HG03442 (cell line): ENCODE measurements at regions not wholly inside any gene's neighbourhood (a gene's known extent, or its start where the extent isn't known, plus 50 kb on each side); places are given as distances from the start of the nearest gene placed in this dataset.

Experiments
- ATAC-seq: cut with Tn5 transposase; IDR thresholded peaks from one replicate; pipeline ENCODE4 v1.9.1; 2021; ENCODE audit warnings: mild to moderate bottlenecking, moderate library complexity; ENCODE audit not compliant: unreplicated experiment

GRCh38 chr22:47567126-47568090 is 805.0 kb downstream of the TBC1D22A start:
- no peak for ATAC-seq

DNA sequence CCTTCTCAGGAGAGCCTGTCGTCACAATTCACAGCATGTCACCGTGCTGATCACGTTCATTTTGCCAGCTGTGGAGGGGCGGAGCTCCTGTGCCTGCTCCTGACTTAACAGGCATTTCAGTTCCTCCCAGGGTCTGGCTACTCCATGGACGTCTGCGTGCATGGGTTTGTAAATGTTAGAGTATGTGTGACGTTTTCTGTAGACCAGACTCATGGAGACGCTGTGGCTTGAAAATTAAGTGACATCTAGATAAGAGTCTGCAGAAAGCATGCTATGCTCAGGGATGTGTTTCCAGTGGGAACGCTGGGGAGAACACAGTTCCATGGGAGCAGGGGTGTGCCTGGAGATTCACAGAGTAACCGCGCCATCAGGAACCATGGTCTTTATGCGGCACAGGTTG is 804.0 kb downstream of the TBC1D22A start:
- ATAC-seq: no peak

- no peak for ATAC-seq
Observed at GRCh38 chr22:47565607-47566006, 803.2 kb downstream of the TBC1D22A start.

GRCh38 chr22:47564651-47565434 is 802.4 kb downstream of the TBC1D22A start:
- ATAC-seq: no peak

DNA sequence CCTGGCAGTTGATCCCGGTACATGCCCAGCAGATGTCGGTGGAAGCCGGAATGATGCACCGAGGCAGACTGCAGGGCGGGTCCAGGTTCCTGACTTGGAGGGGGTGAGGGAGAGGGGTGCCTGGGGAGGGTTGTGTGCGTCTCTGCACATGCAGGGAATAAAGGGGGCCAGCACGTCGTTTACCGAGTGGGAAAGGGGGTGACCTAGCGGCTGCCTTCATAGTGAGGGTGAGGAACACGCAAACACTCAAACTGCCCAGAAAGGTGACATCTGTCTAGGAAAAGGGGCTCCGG is 801.7 kb downstream of the TBC1D22A start:
- ATAC-seq: no peak

- no peak for ATAC-seq
Observed at GRCh38 chr22:47563406-47564157, 801.1 kb downstream of the TBC1D22A start.

- ATAC-seq: no peak
Observed at GRCh38 chr22:47561766-47562165, 799.3 kb downstream of the TBC1D22A start.

DNA sequence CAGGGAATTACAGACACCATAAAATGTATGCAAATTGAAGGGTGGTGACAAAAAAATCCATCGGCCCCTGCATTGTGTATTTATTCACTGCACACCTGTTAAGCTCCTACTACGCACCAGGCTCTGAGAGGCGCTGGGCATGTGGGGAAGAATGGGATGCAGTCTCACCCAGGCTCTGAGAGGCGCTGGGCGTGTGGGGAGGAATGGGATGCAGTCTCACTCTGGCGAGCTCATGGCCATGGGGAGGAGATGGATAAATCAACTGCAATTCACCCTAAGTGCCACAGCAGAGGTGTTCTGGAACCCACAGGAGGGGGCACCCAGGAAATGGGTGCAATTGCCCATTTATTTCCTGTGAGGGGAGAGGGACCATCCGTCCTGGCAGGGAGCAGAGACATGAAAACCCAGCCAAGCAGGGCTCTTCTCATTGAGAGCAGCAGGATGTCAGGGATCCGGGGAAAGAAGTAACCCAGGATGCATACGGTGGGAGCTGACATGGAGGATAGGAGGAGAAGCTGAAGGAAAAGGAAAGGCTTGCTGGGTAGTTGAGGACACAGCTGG is 798.7 kb downstream of the TBC1D22A start:
- no peak for ATAC-seq

DNA sequence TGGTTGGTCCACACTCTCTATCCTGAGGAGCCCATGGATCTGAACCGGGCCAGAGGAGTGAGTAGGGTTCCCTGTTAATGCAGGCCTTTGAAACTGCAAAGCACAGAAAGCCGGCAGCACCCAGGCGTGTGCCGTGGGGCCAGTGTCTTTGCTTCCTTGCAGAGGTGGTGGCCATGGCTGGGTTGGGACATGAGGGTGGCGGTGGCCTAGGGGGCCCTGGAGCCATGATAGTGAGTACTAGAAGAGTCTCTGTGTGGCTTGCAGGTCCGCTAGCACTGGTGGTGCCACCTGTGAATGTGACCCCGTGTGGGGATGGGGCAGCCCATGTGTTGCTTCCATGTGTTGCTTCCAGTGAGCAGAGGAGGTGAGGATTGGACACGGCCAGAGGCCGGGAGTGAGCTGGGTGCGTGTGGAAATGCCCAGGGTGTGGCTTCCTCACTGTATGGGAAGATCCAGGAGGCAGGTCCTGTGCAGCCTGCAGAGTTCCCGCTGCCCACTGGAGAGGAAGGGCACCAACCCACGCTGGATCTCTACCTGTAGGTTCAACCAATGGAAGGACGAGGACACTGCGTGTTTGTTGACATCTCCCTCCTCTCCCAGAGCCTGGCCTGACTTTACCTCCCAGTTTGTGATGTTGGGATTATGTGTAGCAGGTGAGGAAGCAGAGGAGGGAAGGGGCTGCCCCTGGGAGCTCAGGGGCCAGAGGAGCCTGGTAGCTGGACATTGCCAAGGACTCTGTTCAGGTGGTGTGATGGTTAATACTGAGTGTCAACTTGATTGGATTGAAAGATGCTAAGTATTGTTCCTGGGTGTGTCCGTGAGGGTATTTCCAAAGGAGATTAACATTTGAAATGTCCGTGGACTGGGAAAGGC is 796.6 kb downstream of the TBC1D22A start:
- no peak for ATAC-seq

DNA sequence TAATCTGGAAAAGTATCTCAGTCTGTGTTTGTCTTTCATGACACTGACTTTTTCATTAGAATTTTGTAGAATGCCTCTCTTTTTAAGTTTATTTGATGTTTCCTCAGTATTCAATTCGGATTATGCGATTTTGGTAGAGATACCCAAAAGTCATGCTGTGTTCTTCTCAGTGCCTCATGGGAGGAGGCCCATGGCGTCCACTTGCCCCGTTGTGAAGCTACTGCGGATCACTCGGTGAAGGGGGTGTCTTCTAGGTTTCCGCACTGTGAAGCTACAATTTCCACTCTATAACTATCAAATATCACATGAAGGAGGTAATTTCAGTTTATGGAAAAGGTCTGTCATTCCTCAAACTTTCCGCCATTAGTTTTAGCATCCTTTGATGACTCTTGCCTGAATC is 794.0 kb downstream of the TBC1D22A start:
- no peak for ATAC-seq

- ATAC-seq: no peak
Observed at GRCh38 chr22:47553436-47553835, 791.0 kb downstream of the TBC1D22A start.

DNA sequence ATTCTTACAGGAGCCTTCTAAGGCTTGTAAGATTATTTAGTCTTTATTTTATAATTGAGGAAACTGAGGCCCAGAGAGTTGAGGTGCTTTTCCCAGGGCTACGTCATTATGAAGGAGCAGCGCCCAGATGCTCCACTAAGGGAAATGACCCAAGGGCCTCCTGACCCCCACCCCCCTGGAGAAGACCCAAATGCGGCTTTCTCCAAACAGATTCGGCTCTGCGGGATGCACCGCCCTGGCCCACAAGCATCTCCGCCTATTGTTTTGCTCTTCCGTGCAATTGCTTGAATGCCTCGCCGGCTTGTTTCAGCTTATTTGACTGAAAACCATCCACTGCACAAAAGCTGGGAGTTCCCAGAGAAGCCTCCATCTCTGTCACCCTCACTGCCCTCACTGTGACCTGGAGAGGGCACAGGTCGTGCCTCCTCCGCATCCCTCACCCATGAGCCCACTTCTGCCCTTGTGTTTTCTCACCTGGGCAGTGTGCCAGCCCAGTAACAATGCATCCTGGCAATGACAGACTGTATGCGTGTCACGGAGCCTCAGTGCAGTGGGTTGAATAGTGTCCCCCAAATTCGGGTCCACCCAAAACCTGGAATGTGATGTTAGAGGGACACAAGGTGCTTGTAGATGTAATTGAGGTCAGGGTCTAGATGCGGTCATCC is 790.2 kb downstream of the TBC1D22A start:
- no peak for ATAC-seq

- ATAC-seq: no peak
Observed at GRCh38 chr22:47552024-47552423, 789.6 kb downstream of the TBC1D22A start.

- no peak for ATAC-seq
Observed at GRCh38 chr22:47551431-47551775, 789.0 kb downstream of the TBC1D22A start.

DNA sequence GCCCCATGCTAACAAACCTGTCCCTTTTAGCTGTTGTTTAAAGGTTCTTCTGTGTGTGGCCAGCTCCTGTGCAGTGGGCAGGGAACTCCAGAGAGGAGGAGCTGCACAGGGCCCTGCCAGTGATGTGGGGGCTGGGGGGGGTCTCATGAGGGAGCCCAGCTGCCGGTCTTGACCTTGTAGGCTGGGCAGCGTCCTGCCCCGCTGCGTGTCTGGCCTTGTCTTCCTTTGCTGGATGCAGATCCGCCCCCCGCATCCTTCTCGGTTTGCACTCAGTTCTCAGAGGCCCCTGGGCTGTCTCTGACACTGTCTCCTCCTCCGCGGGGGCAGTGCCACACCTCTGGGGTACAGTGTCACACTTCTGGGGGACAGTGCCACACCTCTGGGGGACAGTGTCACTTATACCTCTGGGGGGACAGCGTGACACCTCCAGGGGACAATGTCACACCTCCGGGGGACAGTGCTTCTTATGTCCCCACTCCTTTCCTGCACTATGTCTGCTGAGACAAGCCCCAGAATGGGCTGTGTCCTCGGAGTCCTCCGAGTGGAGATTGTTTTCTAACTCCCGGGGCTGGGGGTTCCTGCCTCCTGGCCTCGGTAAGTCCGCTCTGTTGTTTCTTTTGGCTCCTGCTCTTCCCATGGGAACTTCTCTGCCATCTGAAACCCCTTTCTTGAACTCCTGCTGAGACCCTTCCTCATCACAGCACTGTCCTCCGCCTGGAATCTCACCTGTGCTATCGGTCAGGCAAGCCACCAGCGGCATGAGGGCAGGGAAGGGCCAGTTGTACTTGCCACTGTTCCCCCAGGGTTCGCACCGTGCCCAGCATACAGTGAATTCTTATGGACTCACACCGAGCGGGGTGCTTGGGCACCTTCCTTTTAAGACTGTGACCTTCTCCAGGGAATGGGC is 788.3 kb downstream of the TBC1D22A start:
- no peak for ATAC-seq

DNA sequence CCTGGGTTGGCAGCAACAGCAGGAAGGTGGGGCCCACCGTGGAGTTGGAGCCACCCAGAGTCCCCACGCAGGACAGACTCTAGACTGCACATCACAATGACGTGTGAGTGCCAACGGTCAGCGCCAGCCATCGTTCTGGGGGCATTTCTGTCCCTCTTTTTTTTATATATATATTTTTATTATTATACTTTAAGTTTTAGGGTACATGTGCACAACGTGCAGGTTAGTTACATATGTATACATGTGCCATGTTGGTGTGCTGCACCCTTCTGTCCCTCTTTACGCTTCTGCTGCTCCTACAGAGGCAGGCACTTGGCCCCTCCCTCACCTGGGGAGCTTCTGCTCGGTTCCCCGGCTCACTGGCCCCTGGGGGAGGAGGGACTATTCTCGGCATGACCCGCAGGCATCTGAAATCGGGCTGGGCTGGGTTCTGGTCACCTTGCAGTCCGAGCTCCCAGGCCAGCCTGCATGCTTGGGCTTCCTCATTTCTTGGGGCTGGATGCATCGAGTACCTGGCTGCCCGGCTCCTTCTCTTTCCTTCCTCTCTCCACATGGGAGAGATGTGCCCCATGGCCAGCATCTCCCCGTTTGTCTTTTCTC is 787.4 kb downstream of the TBC1D22A start:
- ATAC-seq: no peak

GRCh38 chr22:47548953-47549740 is 786.7 kb downstream of the TBC1D22A start:
- ATAC-seq: no peak
